Hepatocyte (in vitro differentiated cells): ENCODE measurements at regions not wholly inside any gene's neighbourhood (a gene's known extent, or its start where the extent isn't known, plus 50 kb on each side); places are given as distances from the start of the nearest gene placed in this dataset.

ENCODE experiments used
- DNase-seq: peaks from one replicate; pipeline ENCODE4 v3.0.0-alpha.2; 2016; ENCODE audit warnings: low spot score
- H2AFZ ChIP-seq: fragments of 200-600 bp; sonication (generic); 2 replicates; pipeline ENCODE4 v1.6.0; 2016; ENCODE audit warnings: antibody characterized with exemption, mild to moderate bottlenecking
- H3K27ac ChIP-seq: fragments of 200-600 bp; sonication (generic); 2 replicates; pipeline ENCODE4 v1.5.1; 2016; ENCODE audit warnings: mild to moderate bottlenecking
- H3K27me3 ChIP-seq: fragments of 200-600 bp; sonication (generic); 2 replicates; pipeline ENCODE4 v1.6.1; 2016
- H3K36me3 ChIP-seq: fragments of 200-600 bp; sonication (generic); replicated peaks from 2 replicates; pipeline ENCODE4 v1.5.1; 2016; ENCODE audit warnings: low read depth; ENCODE audit not compliant: insufficient read depth
- H3K4me1 ChIP-seq: fragments of 200-600 bp; sonication (generic); 2 replicates; pipeline ENCODE4 v1.5.1; 2016; ENCODE audit warnings: mild to moderate bottlenecking, moderate library complexity; ENCODE audit not compliant: insufficient read depth
- H3K4me2 ChIP-seq: fragments of 200-600 bp; sonication (generic); 2 replicates; pipeline ENCODE4 v1.6.0; 2016
- H3K4me3 ChIP-seq: fragments of 200-600 bp; sonication (generic); 2 replicates; pipeline ENCODE4 v1.5.1; 2016; ENCODE audit warnings: mild to moderate bottlenecking
- H3K79me2 ChIP-seq: fragments of 200-600 bp; sonication (generic); 2 replicates; pipeline ENCODE4 v1.6.0; 2017; ENCODE audit warnings: mild to moderate bottlenecking
- H3K9me2 ChIP-seq: fragments of 200-600 bp; sonication (generic); replicated peaks from 2 replicates; pipeline ENCODE4 v1.6.0; 2017; ENCODE audit warnings: mild to moderate bottlenecking; ENCODE audit not compliant: insufficient read depth
- H3K9me3 ChIP-seq: fragments of 200-600 bp; sonication (generic); 2 replicates; pipeline ENCODE4 v1.5.1; 2016; ENCODE audit warnings: low read depth, mild to moderate bottlenecking
- H4K20me1 ChIP-seq: fragments of 200-600 bp; sonication (generic); 2 replicates; pipeline ENCODE4 v1.6.0; 2016; ENCODE audit warnings: mild to moderate bottlenecking; ENCODE audit not compliant: insufficient read depth, poor library complexity, severe bottlenecking
- EZH2 ChIP-seq: fragments of 200-600 bp; sonication (generic); IDR thresholded peaks from 2 replicates; pipeline ENCODE4 v1.6.1; 2016; ENCODE audit warnings: antibody characterized with exemption, mild to moderate bottlenecking, borderline replicate concordance
- EZH2phosphoT487 ChIP-seq: fragments of 200-600 bp; sonication (generic); IDR thresholded peaks from one replicate; pipeline ENCODE4 v1.6.1; 2018; ENCODE audit warnings: antibody characterized with exemption, mild to moderate bottlenecking, low read depth, moderate library complexity; ENCODE audit not compliant: unreplicated experiment, severe bottlenecking
- WGBS: methylation state at CpG from one replicate; pipeline ENCODE4 v1.1.6; 2016; ENCODE audit warnings: low lambda C conversion rate; ENCODE audit errors: missing lambda C conversion rate; 5-methylcytosine and 5-hydroxymethylcytosine counted together
- TF ChIP-seq, protein P1 (sequence below): fragments of 200-600 bp; sonication (generic); IDR thresholded peaks from 2 replicates; pipeline ENCODE4 v1.5.1; 2016; ENCODE audit warnings: antibody characterized with exemption, mild to moderate bottlenecking; ENCODE audit not compliant: poor library complexity

DNA sequence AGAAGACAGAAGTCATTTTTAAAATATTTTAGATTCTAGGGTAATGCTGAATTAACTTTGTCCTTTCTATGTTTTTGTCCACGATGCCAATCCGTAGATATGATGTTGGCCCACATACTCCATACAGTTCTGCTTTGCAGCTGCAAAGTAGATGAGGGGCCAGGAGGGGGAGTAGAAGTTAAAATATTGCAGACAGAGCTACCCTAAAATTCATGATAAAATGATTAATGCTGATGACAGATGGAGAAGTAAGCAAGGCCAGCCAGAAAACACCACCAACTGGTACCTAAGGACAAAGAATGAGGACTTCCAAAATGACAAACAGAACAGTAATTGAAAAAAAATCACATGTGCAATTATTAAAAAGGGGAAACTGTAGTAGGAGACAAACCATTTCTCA, 756.6 kb upstream of the ARPP21 start:
- H4K20me1 ChIP-seq = no peaks in the 10 kb centered on the region
- H3K36me3 ChIP-seq = no peaks in the 10 kb centered on the region
- H3K4me3 ChIP-seq = no peak overlapping the region
- 82% methylated on average over 2 of the region's 2 CpGs for WGBS
- H2AFZ ChIP-seq = no peak overlapping the region
- no peak overlapping the region for H3K4me2 ChIP-seq
- H3K79me2 ChIP-seq = no peaks in the 10 kb centered on the region
- H3K9me2 ChIP-seq = no peaks in the 10 kb centered on the region
- DNase-seq = no peak
- H3K27ac ChIP-seq = no peak overlapping the region
- no peaks in the 10 kb centered on the region for H3K27me3 ChIP-seq
- TF ChIP-seq, protein P1, sequence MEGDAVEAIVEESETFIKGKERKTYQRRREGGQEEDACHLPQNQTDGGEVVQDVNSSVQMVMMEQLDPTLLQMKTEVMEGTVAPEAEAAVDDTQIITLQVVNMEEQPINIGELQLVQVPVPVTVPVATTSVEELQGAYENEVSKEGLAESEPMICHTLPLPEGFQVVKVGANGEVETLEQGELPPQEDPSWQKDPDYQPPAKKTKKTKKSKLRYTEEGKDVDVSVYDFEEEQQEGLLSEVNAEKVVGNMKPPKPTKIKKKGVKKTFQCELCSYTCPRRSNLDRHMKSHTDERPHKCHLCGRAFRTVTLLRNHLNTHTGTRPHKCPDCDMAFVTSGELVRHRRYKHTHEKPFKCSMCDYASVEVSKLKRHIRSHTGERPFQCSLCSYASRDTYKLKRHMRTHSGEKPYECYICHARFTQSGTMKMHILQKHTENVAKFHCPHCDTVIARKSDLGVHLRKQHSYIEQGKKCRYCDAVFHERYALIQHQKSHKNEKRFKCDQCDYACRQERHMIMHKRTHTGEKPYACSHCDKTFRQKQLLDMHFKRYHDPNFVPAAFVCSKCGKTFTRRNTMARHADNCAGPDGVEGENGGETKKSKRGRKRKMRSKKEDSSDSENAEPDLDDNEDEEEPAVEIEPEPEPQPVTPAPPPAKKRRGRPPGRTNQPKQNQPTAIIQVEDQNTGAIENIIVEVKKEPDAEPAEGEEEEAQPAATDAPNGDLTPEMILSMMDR = peak; percentile 14
- TF ChIP-seq EZH2 = no peak
- H3K9me3 ChIP-seq = no peaks in the 10 kb centered on the region
- no peaks in the 10 kb centered on the region for H3K4me1 ChIP-seq

DNA sequence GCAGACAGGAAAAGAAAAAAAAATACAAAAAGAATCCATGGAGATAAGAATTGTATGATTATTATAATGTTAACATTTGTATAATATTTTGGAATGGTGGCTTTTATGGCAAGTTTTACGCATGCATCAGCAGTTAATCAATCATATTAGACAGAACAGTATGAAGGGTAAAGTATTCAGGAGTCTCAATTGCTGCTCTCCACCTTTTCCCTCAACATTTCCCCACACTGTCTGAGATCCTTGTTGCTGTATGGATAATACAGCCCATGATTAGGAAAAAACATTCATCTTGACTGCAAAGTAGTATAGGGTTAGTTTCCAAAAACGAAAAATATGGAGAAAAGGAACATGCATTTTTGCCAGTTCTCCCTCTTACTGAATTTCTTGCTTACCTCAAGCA, 755.3 kb upstream of the ARPP21 start:
- no peaks in the 10 kb centered on the region for H4K20me1 ChIP-seq
- TF ChIP-seq EZH2phosphoT487 = no peak
- no peak for TF ChIP-seq EZH2
- TF ChIP-seq, protein P1 = no peak
- WGBS = 72% methylated on average over 2 of the region's 2 CpGs
- no peak overlapping the region for H3K27ac ChIP-seq
- no peak overlapping the region for H2AFZ ChIP-seq
- no peaks in the 10 kb centered on the region for H3K79me2 ChIP-seq
- no peaks in the 10 kb centered on the region for H3K9me3 ChIP-seq
- H3K27me3 ChIP-seq = no peaks in the 10 kb centered on the region
- no peaks in the 10 kb centered on the region for H3K9me2 ChIP-seq
- H3K4me1 ChIP-seq = no peaks in the 10 kb centered on the region
- no peak overlapping the region for H3K4me3 ChIP-seq
- no peak for DNase-seq
- no peak overlapping the region for H3K4me2 ChIP-seq
- no peaks in the 10 kb centered on the region for H3K36me3 ChIP-seq

DNA sequence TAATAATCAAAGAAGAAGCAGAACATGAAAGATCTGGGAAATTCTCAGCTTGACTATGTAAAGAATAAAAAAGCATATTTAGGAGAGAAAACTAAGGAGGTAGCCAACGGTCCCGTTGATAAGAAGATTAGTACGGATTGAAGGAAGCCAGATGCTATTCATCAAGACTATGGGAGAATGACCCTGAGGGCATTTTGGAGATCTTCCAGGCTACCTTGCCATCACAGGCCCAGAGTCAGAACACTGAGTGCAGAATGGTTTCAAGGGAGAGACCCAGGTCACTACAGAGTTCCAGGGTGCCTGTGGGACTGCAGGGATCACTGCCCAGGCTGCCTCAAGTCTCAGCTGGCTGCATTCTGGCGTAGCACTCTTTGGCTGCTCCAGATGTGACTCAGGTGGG, 752.9 kb upstream of the ARPP21 start:
- TF ChIP-seq, protein P1 = no peak
- TF ChIP-seq EZH2 (no peak), EZH2phosphoT487 (no peak)
- H4K20me1 ChIP-seq = no peaks in the 10 kb centered on the region
- DNase-seq = no peak
- H3K4me3 ChIP-seq = no peak overlapping the region
- H3K4me1 ChIP-seq = peaks cover 5% of the 10 kb centered on the region
- 57% methylated on average over 4 of the region's 4 CpGs for WGBS
- H3K27me3 ChIP-seq = no peaks in the 10 kb centered on the region
- no peaks in the 10 kb centered on the region for H3K9me2 ChIP-seq
- H2AFZ ChIP-seq = no peak overlapping the region
- no peaks in the 10 kb centered on the region for H3K9me3 ChIP-seq
- H3K4me2 ChIP-seq = no peak overlapping the region
- H3K36me3 ChIP-seq = no peaks in the 10 kb centered on the region
- H3K27ac ChIP-seq = no peak overlapping the region
- H3K79me2 ChIP-seq = no peaks in the 10 kb centered on the region

DNA sequence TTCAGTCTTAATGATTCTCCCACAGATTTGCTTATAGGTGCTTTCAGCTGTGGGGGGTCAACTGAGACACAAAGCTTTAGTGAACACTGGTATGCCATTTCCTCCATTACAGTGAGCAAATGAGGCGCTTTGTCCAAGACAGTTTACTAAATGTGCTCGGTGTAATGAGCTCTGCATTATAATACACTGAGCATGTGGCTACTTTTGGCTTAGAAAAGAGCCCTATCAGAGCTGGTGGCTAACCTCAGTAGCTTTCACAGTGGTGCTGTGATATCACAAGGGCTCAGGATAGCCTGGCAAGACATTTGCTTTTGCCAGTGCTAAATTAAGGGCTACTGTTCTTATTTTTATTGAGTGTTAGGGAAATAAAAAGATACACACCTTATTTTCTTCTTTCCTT, 749.7 kb upstream of the ARPP21 start:
- Histone ChIP-seq H3K79me2 (no peaks in the 10 kb centered on the region), H3K4me2 (no peak overlapping the region), H3K4me1 (peaks cover 5% of the 10 kb centered on the region), H3K27ac (no peak overlapping the region), H3K4me3 (no peak overlapping the region), H3K36me3 (no peaks in the 10 kb centered on the region), H4K20me1 (no peaks in the 10 kb centered on the region), H3K27me3 (no peaks in the 10 kb centered on the region), H3K9me2 (no peaks in the 10 kb centered on the region), H3K9me3 (no peaks in the 10 kb centered on the region), H2AFZ (no peak overlapping the region)
- DNase-seq = no peak
- no peak for TF ChIP-seq EZH2
- TF ChIP-seq, protein P1 = no peak
- TF ChIP-seq EZH2phosphoT487 = no peak
- 94% methylated on average over 2 of the region's 2 CpGs for WGBS
